HCT116 (cell line): ENCODE measurements at regions not wholly inside any gene's neighbourhood (a gene's known extent, or its start where the extent isn't known, plus 50 kb on each side); places are given as distances from the start of the nearest gene placed in this dataset.

ENCODE experiments used
- ATAC-seq: fragments of 200-7000 bp; cut with Tn5 transposase; 2 replicates; pipeline ENCODE4 v1.9.1; 2020; ENCODE audit warnings: mild to moderate bottlenecking, moderate library complexity
- BruUV-seq: library from RNA; stranded (reverse); fragments of 400-500 nt; replicated peaks from 2 replicates; lab custom pipeline; 2021; lab: Mats Ljungman, UMichigan
- CTCF ChIA-PET: fragments of 300-600 bp; sonication (Branson Sonifier 250); formaldehyde crosslinking; loops from one replicate; lab custom pipeline; 2021; ENCODE audit warnings: antibody characterized with exemption; lab: Charles Lee
- POLR2A ChIA-PET: fragments of 300-600, 350-600 bp; sonication (Branson Sonifier 250); formaldehyde crosslinking; loops from one replicate; lab custom pipeline; 2021; ENCODE audit warnings: antibody characterized with exemption; lab: Charles Lee
- RAD21 ChIA-PET, 2 experiments: fragments of 300-600 bp; sonication (Branson Sonifier 250); formaldehyde crosslinking; loops; one replicate each; lab custom pipeline; 2023; ENCODE audit warnings: low total read pairs in 2 of 2; ENCODE audit not compliant: uncharacterized antibody in 2 of 2, unreplicated experiment in 2 of 2, low non-redundant PET in 1 of 2; lab: Charles Lee
- DNase-seq: peaks from one replicate; pipeline ENCODE4 v3.0.0-alpha.2; 2010; ENCODE audit warnings: low read depth, low spot score
- H2AFZ ChIP-seq: fragments of 200-600 bp; shearing (Covaris generic), sonication (generic); 2 replicates; pipeline ENCODE4 v1.6.1; 2017; ENCODE audit warnings: low read depth, mixed run types, mixed read lengths, antibody characterized with exemption, low read length; ENCODE audit not compliant: poor library complexity, severe bottlenecking
- H3K27ac ChIP-seq: 2 replicates; pipeline ENCODE4 v1.5.1; 2012; ENCODE audit warnings: low read depth, low read length
- H3K27me3 ChIP-seq: fragments of 200-600 bp; sonication (generic); 2 replicates; pipeline ENCODE4 v1.6.1; 2016; ENCODE audit warnings: mixed run types, low read length, mixed read lengths; ENCODE audit not compliant: insufficient read depth
- H3K36me3 ChIP-seq, 2 experiments: fragments of 200-500 bp in 1 of 2; fragments of 200-600 bp in 1 of 2; sonication (Bioruptor generic) in 1 of 2; sonication (generic) in 1 of 2; 2 replicates each; pipeline versions ENCODE4 v1.5.1 to v1.6.1; 2014 to 2016; ENCODE audit warnings: low read length in 2 of 2, inconsistent platforms in 1 of 2, mixed read lengths in 1 of 2, mixed run types in 1 of 2; ENCODE audit not compliant: insufficient read depth in 2 of 2, control insufficient read depth in 1 of 2
- H3K4me1 ChIP-seq, 2 experiments: fragments of 200-600 bp in 1 of 2; sonication (generic) in 1 of 2; 2 replicates each; pipeline versions ENCODE4 v1.5.1 to v1.6.1; 2012 to 2017; ENCODE audit warnings: low read length in 2 of 2, inconsistent platforms in 1 of 2, mild to moderate bottlenecking in 1 of 2, mixed read lengths in 1 of 2, mixed run types in 1 of 2, moderate library complexity in 1 of 2; ENCODE audit not compliant: insufficient read depth in 2 of 2, control insufficient read depth in 1 of 2
- H3K4me2 ChIP-seq: fragments of 200-600 bp; sonication (generic); 2 replicates; pipeline ENCODE4 v1.6.1; 2017; ENCODE audit warnings: mixed run types, low read length, mixed read lengths
- H3K4me3 ChIP-seq, 2 experiments: fragments of 200-600 bp in 1 of 2; sonication (generic) in 1 of 2; replicated peaks in 1 of 2; 2 replicates each; pipeline ENCODE4 v1.5.1; 2011 to 2016; ENCODE audit warnings: low read length in 2 of 2, control low read depth in 1 of 2, low read depth in 1 of 2, mild to moderate bottlenecking in 1 of 2, mixed read lengths in 1 of 2, mixed run types in 1 of 2
- H3K79me2 ChIP-seq: fragments of 200-600 bp; sonication (generic); 2 replicates; pipeline ENCODE4 v1.6.1; 2017; ENCODE audit warnings: mild to moderate bottlenecking, mixed run types, low read length, moderate library complexity, mixed read lengths; ENCODE audit not compliant: insufficient read depth
- H3K9ac ChIP-seq: fragments of 200-600 bp; sonication (generic); 2 replicates; pipeline ENCODE4 v1.6.1; 2016; ENCODE audit warnings: low read length, mixed read lengths
- H3K9me2 ChIP-seq: fragments of 200-600 bp; sonication (generic), shearing (Covaris generic); 2 replicates; pipeline ENCODE4 v1.6.1; 2017; ENCODE audit warnings: mixed run types, mild to moderate bottlenecking, moderate library complexity; ENCODE audit not compliant: insufficient read depth
- H3K9me3 ChIP-seq, 2 experiments: fragments of 200-500 bp in 1 of 2; fragments of 200-600 bp in 1 of 2; sonication (Bioruptor generic) in 1 of 2; sonication (generic) in 1 of 2; 2 replicates each; pipeline ENCODE4 v1.6.1; 2014 to 2017; ENCODE audit warnings: low read length in 2 of 2, mixed read lengths in 2 of 2, inconsistent platforms in 1 of 2, low read depth in 1 of 2, mild to moderate bottlenecking in 1 of 2, mixed run types in 1 of 2, moderate library complexity in 1 of 2; ENCODE audit not compliant: control insufficient read depth in 1 of 2, insufficient read depth in 1 of 2
- H4K20me1 ChIP-seq: fragments of 200-600 bp; sonication (generic), shearing (Covaris generic); 2 replicates; pipeline ENCODE4 v1.6.1; 2017; ENCODE audit warnings: mixed run types, mild to moderate bottlenecking, moderate library complexity; ENCODE audit not compliant: insufficient read depth
- CBX3 ChIP-seq: IDR thresholded peaks from 2 replicates; pipeline ENCODE4 v1.6.1; 2012; ENCODE audit warnings: low read depth
- EGR1 ChIP-seq: IDR thresholded peaks from 2 replicates; pipeline ENCODE4 v1.6.1; 2012; ENCODE audit warnings: low read depth
- ELF1 ChIP-seq: IDR thresholded peaks from 2 replicates; pipeline ENCODE4 v1.6.1; 2012; ENCODE audit warnings: low read depth, borderline replicate concordance
- EZH2phosphoT487 ChIP-seq: fragments of 200-600 bp; IDR thresholded peaks from 2 replicates; pipeline ENCODE4 v1.6.1; 2018; ENCODE audit warnings: antibody characterized with exemption, borderline replicate concordance
- FOSL1 ChIP-seq: IDR thresholded peaks from 2 replicates; pipeline ENCODE4 v1.6.1; 2012; ENCODE audit warnings: low read depth
- JUND ChIP-seq: IDR thresholded peaks from 2 replicates; pipeline ENCODE4 v1.6.1; 2012
- POLR2A ChIP-seq: IDR thresholded peaks from 2 replicates; pipeline ENCODE4 v1.7.0; 2011; ENCODE audit warnings: borderline replicate concordance; ENCODE audit not compliant: insufficient read depth, insufficient read length; ENCODE audit errors: extremely low read depth
- RAD21 ChIP-seq: IDR thresholded peaks from 2 replicates; pipeline ENCODE4 v1.6.1; 2012; ENCODE audit warnings: low read depth, mild to moderate bottlenecking
- SP1 ChIP-seq: IDR thresholded peaks from 2 replicates; pipeline ENCODE4 v1.6.1; 2012; ENCODE audit warnings: low read depth
- SRF ChIP-seq: IDR thresholded peaks from 2 replicates; pipeline ENCODE4 v1.6.1; 2012; ENCODE audit warnings: low read depth
- TCF7L2 ChIP-seq: IDR thresholded peaks from 2 replicates; pipeline ENCODE4 v1.7.0; 2011; ENCODE audit warnings: borderline replicate concordance, inconsistent platforms; ENCODE audit not compliant: insufficient read depth, insufficient read length; ENCODE audit errors: extremely low read depth
- ZFX ChIP-seq: fragments of 450-650 bp; IDR thresholded peaks from 2 replicates; pipeline ENCODE4 v1.6.1; 2017
- ZNF274 ChIP-seq: fragments of 200-500 bp; sonication (Bioruptor generic); IDR thresholded peaks from 2 replicates; pipeline ENCODE4 v1.6.1; 2014; ENCODE audit warnings: mild to moderate bottlenecking, low read depth, low read length, inconsistent platforms
- intact Hi-C: fragments of 100-400 bp; cut with micrococcal nuclease; formaldehyde crosslinking; loops from 2 replicates; pipeline ENCODE4 v1.10.0; 2022
- TF ChIP-seq, protein P1 (sequence below), 3 experiments: fragments of 200-600 bp in 1 of 3; sonication (generic) in 1 of 3; IDR thresholded peaks in 2 of 3; conservative IDR thresholded peaks in 1 of 3; 2 replicates each; pipeline ENCODE4 v1.5.1; 2012 to 2017; ENCODE audit warnings: low read depth in 2 of 3, low read length in 2 of 3, antibody characterized with exemption in 1 of 3, borderline replicate concordance in 1 of 3, control low read depth in 1 of 3, mild to moderate bottlenecking in 1 of 3, mixed read lengths in 1 of 3, mixed run types in 1 of 3, moderate library complexity in 1 of 3; ENCODE audit not compliant: insufficient read depth in 1 of 3
- TF ChIP-seq, protein P2 (sequence below): IDR thresholded peaks from 2 replicates; pipeline ENCODE4 v1.6.1; 2011; ENCODE audit warnings: mild to moderate bottlenecking, low read length, moderate library complexity; ENCODE audit not compliant: insufficient replicate concordance; ENCODE audit errors: extremely low read depth
- TF ChIP-seq, protein P3 (sequence below): IDR thresholded peaks from 2 replicates; pipeline ENCODE4 v1.6.1; 2012; ENCODE audit warnings: low read depth
- TF ChIP-seq, protein P4 (sequence below): IDR thresholded peaks from 2 replicates; pipeline ENCODE4 v1.6.1; 2012

DNA sequence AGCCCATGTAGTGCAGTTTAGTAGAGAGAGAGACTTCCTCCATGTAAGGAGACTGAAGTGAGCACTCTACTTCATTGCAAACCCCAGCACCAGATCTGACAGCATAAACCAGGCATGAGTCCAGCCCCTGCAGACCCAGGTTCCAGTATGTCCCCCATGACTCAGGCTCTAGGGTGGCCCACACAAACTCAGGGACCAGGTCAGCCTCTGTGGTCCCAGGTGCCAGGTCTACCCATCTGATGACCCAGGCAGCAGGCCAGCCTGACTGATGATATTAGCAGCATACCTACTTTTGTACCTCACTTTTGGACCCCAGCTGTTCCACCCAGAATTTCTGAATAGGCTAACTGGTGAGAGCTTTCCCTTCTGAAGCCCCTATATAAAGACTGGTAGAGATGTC, 647.8 kb downstream of the ANXA1 start:
- Histone ChIP-seq H3K9me2 (no peaks in the 10 kb centered on the region), H3K27ac (no peak overlapping the region), H3K27me3 (no peaks in the 10 kb centered on the region), H3K4me3 (no peak overlapping the region), H4K20me1 (no peaks in the 10 kb centered on the region; the same call in 1 of the 2 replicates), H3K79me2 (no peaks in the 10 kb centered on the region), H3K9ac (no peak overlapping the region), H3K9me3 (no peaks in the 10 kb centered on the region; a peak in 1 of 4 replicates), H3K36me3 (no peaks in the 10 kb centered on the region), H3K4me1 (no peaks in the 10 kb centered on the region), H2AFZ (no peak overlapping the region), H3K4me2 (no peak overlapping the region)
- intact Hi-C loops = no loop called here
- BruUV-seq = no TSS peak
- ATAC-seq (no peak), DNase-seq (no peak)
- POLR2A ChIA-PET = no interaction called here
- RAD21 ChIA-PET = no interaction called here
- TF ChIP-seq TCF7L2 (no peak), EZH2phosphoT487 (no peak), FOSL1 (no peak), ZFX (no peak), SRF (no peak), SP1 (no peak), EGR1 (no peak), ZNF274 (no peak), RAD21 (no peak), ELF1 (no peak), JUND (no peak), POLR2A (no peak), CBX3 (no peak)
- TF ChIP-seq, protein P1, sequence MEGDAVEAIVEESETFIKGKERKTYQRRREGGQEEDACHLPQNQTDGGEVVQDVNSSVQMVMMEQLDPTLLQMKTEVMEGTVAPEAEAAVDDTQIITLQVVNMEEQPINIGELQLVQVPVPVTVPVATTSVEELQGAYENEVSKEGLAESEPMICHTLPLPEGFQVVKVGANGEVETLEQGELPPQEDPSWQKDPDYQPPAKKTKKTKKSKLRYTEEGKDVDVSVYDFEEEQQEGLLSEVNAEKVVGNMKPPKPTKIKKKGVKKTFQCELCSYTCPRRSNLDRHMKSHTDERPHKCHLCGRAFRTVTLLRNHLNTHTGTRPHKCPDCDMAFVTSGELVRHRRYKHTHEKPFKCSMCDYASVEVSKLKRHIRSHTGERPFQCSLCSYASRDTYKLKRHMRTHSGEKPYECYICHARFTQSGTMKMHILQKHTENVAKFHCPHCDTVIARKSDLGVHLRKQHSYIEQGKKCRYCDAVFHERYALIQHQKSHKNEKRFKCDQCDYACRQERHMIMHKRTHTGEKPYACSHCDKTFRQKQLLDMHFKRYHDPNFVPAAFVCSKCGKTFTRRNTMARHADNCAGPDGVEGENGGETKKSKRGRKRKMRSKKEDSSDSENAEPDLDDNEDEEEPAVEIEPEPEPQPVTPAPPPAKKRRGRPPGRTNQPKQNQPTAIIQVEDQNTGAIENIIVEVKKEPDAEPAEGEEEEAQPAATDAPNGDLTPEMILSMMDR (IDR thresholded peaks at IDR 0.05 in 2 of 3, conservative IDR thresholded peaks at IDR 0.05 in 1 of 3; ENCODE audit: borderline replicate concordance in 1 of 3, insufficient read depth in 1 of 3, low read depth in 2 of 3, low read length in 2 of 3) = no peak
- TF ChIP-seq, protein P2, sequence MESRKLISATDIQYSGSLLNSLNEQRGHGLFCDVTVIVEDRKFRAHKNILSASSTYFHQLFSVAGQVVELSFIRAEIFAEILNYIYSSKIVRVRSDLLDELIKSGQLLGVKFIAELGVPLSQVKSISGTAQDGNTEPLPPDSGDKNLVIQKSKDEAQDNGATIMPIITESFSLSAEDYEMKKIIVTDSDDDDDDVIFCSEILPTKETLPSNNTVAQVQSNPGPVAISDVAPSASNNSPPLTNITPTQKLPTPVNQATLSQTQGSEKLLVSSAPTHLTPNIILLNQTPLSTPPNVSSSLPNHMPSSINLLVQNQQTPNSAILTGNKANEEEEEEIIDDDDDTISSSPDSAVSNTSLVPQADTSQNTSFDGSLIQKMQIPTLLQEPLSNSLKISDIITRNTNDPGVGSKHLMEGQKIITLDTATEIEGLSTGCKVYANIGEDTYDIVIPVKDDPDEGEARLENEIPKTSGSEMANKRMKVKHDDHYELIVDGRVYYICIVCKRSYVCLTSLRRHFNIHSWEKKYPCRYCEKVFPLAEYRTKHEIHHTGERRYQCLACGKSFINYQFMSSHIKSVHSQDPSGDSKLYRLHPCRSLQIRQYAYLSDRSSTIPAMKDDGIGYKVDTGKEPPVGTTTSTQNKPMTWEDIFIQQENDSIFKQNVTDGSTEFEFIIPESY = no peak
- TF ChIP-seq, protein P3, sequence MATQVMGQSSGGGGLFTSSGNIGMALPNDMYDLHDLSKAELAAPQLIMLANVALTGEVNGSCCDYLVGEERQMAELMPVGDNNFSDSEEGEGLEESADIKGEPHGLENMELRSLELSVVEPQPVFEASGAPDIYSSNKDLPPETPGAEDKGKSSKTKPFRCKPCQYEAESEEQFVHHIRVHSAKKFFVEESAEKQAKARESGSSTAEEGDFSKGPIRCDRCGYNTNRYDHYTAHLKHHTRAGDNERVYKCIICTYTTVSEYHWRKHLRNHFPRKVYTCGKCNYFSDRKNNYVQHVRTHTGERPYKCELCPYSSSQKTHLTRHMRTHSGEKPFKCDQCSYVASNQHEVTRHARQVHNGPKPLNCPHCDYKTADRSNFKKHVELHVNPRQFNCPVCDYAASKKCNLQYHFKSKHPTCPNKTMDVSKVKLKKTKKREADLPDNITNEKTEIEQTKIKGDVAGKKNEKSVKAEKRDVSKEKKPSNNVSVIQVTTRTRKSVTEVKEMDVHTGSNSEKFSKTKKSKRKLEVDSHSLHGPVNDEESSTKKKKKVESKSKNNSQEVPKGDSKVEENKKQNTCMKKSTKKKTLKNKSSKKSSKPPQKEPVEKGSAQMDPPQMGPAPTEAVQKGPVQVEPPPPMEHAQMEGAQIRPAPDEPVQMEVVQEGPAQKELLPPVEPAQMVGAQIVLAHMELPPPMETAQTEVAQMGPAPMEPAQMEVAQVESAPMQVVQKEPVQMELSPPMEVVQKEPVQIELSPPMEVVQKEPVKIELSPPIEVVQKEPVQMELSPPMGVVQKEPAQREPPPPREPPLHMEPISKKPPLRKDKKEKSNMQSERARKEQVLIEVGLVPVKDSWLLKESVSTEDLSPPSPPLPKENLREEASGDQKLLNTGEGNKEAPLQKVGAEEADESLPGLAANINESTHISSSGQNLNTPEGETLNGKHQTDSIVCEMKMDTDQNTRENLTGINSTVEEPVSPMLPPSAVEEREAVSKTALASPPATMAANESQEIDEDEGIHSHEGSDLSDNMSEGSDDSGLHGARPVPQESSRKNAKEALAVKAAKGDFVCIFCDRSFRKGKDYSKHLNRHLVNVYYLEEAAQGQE = no peak
- TF ChIP-seq, protein P4, sequence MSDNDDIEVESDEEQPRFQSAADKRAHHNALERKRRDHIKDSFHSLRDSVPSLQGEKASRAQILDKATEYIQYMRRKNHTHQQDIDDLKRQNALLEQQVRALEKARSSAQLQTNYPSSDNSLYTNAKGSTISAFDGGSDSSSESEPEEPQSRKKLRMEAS = no peak
- CTCF ChIA-PET = no interaction called here
